ENCODE measurements at regions not wholly inside any gene's neighbourhood (a gene's known extent, or its start where the extent isn't known, plus 50 kb on each side); places are given as distances from the start of the nearest gene placed in this dataset.
"Not testable (repeated sequence)": the region's sequence is repeated elsewhere in the genome, so short reads cannot be mapped to it uniquely, and the experiment has no call there.

DNA sequence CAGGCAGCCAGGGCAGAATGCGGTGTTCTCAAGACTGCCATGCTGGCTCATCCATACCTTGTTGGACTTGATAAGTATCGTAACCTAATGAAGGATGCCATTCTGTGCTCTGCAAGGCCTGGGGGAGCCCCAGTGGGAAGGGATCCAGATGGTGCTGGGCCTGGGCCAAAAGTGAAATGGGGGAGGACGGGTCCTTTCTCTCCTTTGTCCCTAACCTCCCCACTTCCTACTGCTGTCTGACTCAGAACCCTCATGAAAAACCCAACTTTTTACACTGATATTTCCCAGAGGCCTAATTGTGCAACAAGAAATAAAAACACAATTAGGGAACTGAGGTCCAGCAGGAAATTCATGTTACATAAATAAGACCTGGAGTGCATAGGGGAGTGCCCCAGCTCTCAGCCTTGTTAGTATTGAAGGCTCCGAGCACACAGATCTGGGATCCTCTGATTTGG lies 193.7 kb upstream of the SVIL start:
- DNase-seq (ENCODE audit: low spot score), result no peak

DNA sequence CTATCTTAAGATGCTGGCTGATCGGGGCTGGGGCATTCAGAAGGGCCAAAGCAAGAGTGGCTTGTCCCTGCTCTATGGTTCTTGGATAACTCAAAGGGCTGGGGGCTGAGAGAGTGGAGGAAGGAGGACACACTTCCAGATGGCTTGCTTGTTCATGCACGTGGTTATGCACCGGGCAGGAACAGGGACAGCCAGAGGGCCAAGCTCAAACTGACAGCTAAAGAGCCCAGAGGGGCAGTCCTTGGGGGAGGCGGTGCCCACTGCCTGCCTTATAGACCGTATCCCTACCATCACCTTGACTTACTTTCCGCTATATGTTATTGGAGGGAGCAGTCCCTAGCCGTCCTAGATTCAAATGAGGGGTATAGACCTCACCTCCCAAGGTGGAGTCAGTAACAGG lies 192.7 kb upstream of the SVIL start:
- DNase-seq (ENCODE audit: low spot score), result no peak

DNA sequence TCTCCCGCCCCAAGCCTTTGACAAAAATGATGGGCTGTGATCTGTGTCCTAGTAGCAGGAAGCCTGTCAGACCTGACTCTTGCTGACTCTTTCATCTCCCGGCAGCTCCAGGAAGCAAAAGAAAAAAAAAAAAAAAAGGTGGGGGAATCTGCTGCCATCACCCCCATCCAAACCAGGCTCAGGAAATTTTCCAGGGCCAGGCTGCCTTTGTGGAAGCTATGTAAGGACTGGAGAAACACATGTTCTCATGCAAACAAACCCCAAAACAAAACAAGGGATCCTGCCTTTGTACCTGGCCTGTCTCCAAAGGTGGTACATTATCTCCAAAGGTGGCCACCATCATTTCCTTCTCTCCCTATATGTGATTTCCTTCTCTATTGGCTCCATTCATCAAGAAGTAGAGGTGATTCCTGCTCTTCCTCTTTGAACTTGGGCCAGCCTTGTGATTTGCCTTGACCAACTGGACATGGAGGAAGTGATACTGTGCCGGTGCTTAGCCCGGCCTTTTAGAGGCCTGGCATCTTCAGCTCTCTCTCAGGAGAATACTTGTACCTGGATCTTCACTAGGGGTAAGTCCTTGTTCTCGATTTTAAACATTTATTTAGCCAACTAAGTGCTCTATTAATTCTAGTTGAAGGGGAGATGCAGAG lies 192.2 kb upstream of the SVIL start:
- no peak for DNase-seq (ENCODE audit: low spot score)

- no peak for DNase-seq (ENCODE audit: low spot score)
These were observed 191.4 kb upstream of the SVIL start for GRCh38 chr10:29826221-29826620.

DNA sequence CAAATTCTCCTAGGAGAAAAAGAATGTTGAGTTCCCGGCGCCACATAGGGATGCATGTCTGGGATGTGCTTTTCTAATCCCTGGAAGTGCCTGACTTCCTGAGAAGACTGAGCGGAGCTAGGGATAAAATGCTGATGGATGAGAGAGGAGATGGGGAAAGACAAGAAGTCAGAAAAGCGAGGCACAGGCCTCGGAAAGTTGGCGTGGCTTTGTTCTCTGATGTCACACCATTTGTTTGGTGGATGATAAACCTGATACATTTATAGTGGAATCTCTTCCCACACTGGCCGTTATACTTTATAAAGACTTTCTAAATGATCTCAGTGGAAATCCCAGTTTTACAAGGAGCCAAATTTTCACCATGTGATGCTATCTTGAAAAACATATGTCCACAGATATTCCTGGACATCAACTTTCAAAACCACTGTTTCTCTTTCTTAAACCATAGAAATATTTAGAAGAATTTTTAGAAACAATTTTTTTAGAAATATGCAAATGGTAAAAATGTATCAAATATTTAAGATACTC lies 188.8 kb upstream of the SVIL start:
- DNase-seq (ENCODE audit: low spot score), result no peak

DNA sequence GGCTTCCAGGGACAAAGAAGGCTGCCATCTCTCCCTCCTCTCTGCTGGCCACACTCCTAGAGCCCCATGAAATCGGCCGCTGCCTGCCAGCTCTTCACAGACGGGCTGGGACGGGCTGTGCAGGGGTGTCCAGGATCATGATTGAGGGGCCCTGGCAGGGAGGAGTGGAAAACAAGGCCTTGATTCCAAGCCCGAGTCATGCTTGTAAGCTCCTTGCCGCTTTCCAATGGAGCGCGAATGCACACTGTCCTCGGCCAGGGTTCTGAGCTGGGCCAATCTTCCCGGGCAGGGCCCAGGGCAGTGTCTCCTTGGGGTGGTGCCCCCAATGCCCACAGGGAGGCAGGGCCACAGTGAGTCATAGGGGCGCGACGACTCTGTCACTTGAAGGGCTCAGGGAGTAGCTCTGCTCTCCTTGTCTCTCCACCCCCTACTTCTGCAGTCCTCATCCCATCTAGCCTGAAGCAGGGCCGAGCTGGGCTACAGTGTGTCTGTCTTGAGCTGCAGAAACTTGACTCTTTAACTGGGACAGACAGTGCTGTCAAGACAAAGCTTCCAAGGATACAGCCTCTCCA lies 186.2 kb upstream of the SVIL start:
- no peak for DNase-seq (ENCODE audit: low spot score)

GRCh38 chr10:29816801-29817558 lies 182.2 kb upstream of the SVIL start:
- DNase-seq (ENCODE audit: low spot score), result no peak

DNA sequence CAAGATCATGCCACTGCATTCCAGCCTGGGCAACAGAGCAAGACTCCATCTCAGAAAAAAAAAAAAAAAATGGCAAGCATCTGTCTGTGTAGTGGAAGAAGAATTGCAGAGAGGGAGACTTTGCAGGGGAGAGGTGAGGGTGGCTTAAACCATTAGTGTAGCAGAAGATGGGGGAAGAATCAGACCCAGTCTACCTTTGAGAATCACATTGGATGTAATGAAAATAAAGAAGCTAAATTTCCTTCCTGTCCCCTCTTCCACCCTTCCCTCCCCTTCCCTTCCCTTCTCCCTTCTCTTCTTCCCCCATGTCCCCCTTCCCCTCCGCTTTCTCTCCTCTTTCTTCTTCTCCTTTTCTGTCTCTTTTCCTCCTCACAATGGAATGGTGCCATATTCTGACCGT lies 180.8 kb upstream of the SVIL start:
- no peak for DNase-seq (ENCODE audit: low spot score)

DNA sequence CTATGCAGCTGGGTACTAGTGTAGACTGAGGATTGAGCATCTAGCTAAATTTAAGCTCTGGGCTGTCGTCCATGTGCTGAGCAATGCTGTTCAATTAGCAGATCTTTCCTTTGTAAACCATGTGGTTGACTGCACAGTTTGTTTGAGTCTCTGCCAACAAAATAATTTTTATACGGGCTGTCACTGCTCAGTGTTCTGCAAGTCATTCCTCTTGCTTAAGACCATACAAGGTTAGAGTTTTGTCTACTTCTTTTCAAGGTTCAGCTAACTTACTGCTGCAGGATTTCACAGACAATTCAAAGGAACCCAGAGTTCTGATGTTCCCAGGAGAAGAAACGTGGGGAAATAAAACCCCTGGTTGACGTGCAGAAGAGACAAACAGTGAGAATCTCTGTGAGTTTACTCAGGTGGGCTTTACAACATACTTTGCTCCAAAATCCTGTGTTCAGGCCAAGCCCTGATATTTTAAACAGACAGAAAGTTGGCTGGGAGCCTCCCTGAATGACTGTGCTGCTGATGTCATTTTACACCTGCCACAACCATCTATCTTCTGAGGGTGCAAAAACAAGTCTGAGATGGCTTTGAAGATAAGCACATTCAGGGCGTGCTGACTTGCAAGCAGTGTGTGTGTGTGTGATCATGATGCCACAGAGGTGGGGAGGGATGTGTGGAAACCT lies 177.1 kb upstream of the SVIL start:
- no peak for DNase-seq (ENCODE audit: low spot score)

DNA sequence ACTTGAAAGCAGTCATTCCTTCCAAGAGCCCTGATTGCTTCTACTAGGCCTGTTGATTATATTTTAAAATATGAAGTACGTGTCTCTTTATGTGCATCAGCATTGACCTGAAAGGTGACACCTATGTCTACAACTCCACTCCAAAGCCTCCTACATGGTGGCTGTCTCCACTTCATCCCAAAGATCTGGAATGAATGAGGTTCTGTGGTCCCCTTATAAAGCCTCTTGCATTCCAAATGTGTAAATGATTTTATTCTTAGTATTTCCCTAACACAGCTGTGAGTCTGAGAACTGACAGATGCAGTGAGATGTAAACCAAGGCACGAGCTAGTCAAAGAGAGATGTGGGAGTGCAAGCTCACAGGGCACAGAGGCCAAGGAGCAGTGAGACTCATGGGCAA lies 176.0 kb upstream of the SVIL start:
- no peak for DNase-seq (ENCODE audit: low spot score)

GRCh38 chr10:29810231-29810630 lies 175.5 kb upstream of the SVIL start:
- not testable (repeated sequence) for DNase-seq (ENCODE audit: low spot score)

GRCh38 chr10:29809383-29809782 lies 174.6 kb upstream of the SVIL start:
- no peak for DNase-seq (ENCODE audit: low spot score)

- DNase-seq (ENCODE audit: low spot score), result no peak
These were observed 172.5 kb upstream of the SVIL start for GRCh38 chr10:29807163-29807806.

GRCh38 chr10:29806350-29806788 lies 171.6 kb upstream of the SVIL start:
- DNase-seq (ENCODE audit: low spot score), result no peak

DNA sequence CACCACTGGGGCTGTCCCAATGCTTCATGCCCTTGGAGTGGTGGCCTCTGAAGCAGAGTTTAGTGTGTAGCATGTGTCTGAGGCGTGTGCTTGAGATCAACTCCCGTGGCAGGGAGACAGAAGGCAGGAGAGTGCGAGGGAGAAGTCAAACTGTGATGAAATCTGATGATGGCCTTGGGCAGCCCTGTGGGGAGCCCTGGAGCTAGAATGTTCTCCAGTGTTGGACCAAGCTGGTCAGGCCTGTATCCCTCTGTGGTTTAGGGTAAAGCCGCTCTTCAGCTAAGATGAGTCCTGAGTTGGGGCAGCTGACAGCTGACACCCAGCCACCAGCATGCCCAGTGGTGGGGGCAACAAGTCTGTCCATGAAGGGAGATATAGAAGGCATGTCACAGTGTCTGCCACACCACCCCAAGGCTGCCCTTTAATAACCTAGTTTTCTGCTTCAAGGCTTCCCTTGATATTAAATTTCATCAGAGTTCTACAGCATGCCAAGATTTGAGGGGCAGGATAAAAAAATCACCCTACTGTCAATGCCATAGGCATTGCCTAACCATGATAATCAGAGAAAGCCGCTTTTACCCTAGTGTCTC lies 170.5 kb upstream of the SVIL start:
- no peak for DNase-seq (ENCODE audit: low spot score)

GRCh38 chr10:29804025-29804852 lies 169.5 kb upstream of the SVIL start:
- no peak for DNase-seq (ENCODE audit: low spot score)

DNA sequence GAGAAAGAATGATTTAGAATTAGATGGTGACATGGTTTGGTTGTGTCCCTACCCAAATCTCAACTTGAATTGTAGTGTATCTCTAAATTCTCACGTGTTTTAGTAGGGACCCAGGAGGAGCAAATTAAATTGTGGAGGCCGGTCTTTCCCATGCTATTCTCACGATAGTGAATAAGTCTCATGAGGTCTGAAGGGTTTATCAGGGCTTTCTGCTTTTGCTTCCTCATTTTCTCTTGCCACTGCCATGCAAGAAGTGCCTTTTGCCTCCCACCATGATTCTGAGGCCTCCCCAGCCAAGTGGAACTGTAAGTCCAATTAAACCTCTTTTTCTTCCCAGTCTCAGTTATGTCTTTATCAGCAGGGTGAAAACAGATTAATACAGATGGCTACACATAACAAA lies 167.4 kb upstream of the SVIL start:
- DNase-seq (ENCODE audit: low spot score), result no peak

GRCh38 chr10:29798921-29799690 lies 164.3 kb upstream of the SVIL start:
- no peak for DNase-seq (ENCODE audit: low spot score)

DNA sequence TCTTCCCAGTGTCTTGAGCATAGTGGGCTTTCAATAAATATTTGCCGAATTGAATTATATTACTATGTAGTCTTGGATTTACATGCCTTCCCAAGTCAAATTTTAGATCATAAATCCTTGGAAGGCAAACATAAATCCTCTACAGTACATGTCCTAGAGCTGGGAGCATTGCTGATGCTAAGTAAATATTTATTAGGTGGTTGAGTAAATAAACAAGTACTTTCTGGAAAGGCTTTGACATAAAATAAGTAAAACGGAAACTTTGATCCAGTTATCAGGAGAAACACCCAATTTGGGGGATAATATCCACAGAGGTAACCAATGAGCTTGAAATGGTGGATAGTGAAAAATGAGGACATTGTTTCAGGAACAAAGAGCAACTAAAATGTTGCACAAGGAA lies 162.8 kb upstream of the SVIL start:
- DNase-seq (ENCODE audit: low spot score), result no peak

- DNase-seq (ENCODE audit: low spot score), result no peak
These were observed 161.1 kb upstream of the SVIL start for GRCh38 chr10:29795850-29796249.
